Suprapubic skin (tissue), 4 donors: ENCODE measurements at regions not wholly inside any gene's neighbourhood (a gene's known extent, or its start where the extent isn't known, plus 50 kb on each side); places are given as distances from the start of the nearest gene placed in this dataset.

Source experiments
- DNase-seq, 2 donors: peaks; one replicate each; pipeline ENCODE4 v3.0.0-alpha.2; 2019; ENCODE audit warnings: low spot score in 2 of 2
- H3K27ac ChIP-seq: fragments of 200-600 bp; sonication (generic); one replicate; pipeline ENCODE4 v1.5.1; 2019
- H3K27me3 ChIP-seq: fragments of 200-600 bp; sonication (generic); one replicate; pipeline ENCODE4 v1.5.1; 2019
- H3K36me3 ChIP-seq: fragments of 200-600 bp; sonication (generic); one replicate; pipeline ENCODE4 v1.5.1; 2019
- H3K4me1 ChIP-seq: fragments of 200-600 bp; sonication (generic); one replicate; pipeline ENCODE4 v1.5.1; 2019
- H3K4me3 ChIP-seq: fragments of 200-600 bp; sonication (generic); one replicate; pipeline ENCODE4 v1.5.1; 2019; ENCODE audit warnings: mild to moderate bottlenecking
- H3K9me3 ChIP-seq: fragments of 200-600 bp; sonication (generic); one replicate; pipeline ENCODE4 v1.5.1; 2019
- CTCF ChIP-seq, 2 donors: fragments of 200-600 bp in 1 of 2; fragments of 450-650 bp in 1 of 2; sonication (generic) in 1 of 2; IDR thresholded peaks; one replicate each; pipeline ENCODE4 v1.5.1; 2016 to 2019; ENCODE audit warnings: antibody characterized with exemption in 2 of 2, mild to moderate bottlenecking in 1 of 2, moderate library complexity in 1 of 2
- EP300 ChIP-seq: sonication (generic); formaldehyde crosslinking; IDR thresholded peaks from one replicate; pipeline ENCODE4 v1.6.1; 2017; ENCODE audit warnings: antibody characterized with exemption
- POLR2A ChIP-seq, 2 donors: fragments of 450-650 bp; IDR thresholded peaks; one replicate each; pipeline ENCODE4 v1.6.1; 2017; ENCODE audit warnings: antibody characterized with exemption in 2 of 2, mild to moderate bottlenecking in 2 of 2, moderate library complexity in 2 of 2
- POLR2AphosphoS5 ChIP-seq, 3 donors: sonication (generic); formaldehyde crosslinking; IDR thresholded peaks; one replicate each; pipeline ENCODE4 v1.6.1; 2017; ENCODE audit warnings: antibody characterized with exemption in 3 of 3
- WGBS: methylation state at CpG from one replicate; pipeline ENCODE4 v1.1.5; 2018; 5-methylcytosine and 5-hydroxymethylcytosine counted together

GRCh38 chr18:35770376-35771014 is 189.0 kb downstream of the GALNT1 start:
- WGBS, result 70% methylated on average over 2 of the region's 5 CpGs

GRCh38 chr18:35771172-35771571 is 189.6 kb downstream of the GALNT1 start:
- Histone ChIP-seq H3K27me3 (no peaks in the 10 kb centered on the region), H3K4me1 (no peaks in the 10 kb centered on the region), H3K9me3 (no peaks in the 10 kb centered on the region), H3K27ac (no peak overlapping the region), H3K4me3 (no peak overlapping the region), H3K36me3 (no peaks in the 10 kb centered on the region)
- no peak for DNase-seq
- TF ChIP-seq POLR2A (IDR thresholded peaks at IDR 0.05) (no peak), POLR2AphosphoS5 (IDR thresholded peaks at IDR 0.05) (no peak), CTCF (IDR thresholded peaks at IDR 0.05) (no peak), EP300 (no peak)
- WGBS, result 88% methylated on average over 4 of the region's 4 CpGs

More at GRCh38 chr18:35770376-35771014, 189.0 kb downstream of the GALNT1 start:
- Histone ChIP-seq H3K4me3 (no peak overlapping the region), H3K9me3 (no peaks in the 10 kb centered on the region), H3K27me3 (no peaks in the 10 kb centered on the region), H3K4me1 (no peaks in the 10 kb centered on the region), H3K36me3 (no peaks in the 10 kb centered on the region), H3K27ac (no peak overlapping the region)
- no peak for DNase-seq
- TF ChIP-seq POLR2AphosphoS5 (IDR thresholded peaks at IDR 0.05) (no peak), CTCF (IDR thresholded peaks at IDR 0.05) (no peak), POLR2A (IDR thresholded peaks at IDR 0.05) (no peak), EP300 (no peak)

GRCh38 chr18:35775887-35776286 is 194.3 kb downstream of the GALNT1 start:
- no peak for TF ChIP-seq POLR2AphosphoS5 (IDR thresholded peaks at IDR 0.05)
- no peak for TF ChIP-seq POLR2A (IDR thresholded peaks at IDR 0.05)
- no peak for TF ChIP-seq EP300
- TF ChIP-seq CTCF (IDR thresholded peaks at IDR 0.05), result no peak
- H3K4me3 ChIP-seq, result no peak overlapping the region
- no peaks in the 10 kb centered on the region for H3K4me1 ChIP-seq
- no peak overlapping the region for H3K27ac ChIP-seq
- no peaks in the 10 kb centered on the region for H3K9me3 ChIP-seq
- 29% methylated on average over 2 of the region's 2 CpGs for WGBS
- DNase-seq, result no peak
- H3K36me3 ChIP-seq, result no peaks in the 10 kb centered on the region
- peaks cover 4% of the 10 kb centered on the region for H3K27me3 ChIP-seq

GRCh38 chr18:35776473-35776872 is 194.9 kb downstream of the GALNT1 start:
- Histone ChIP-seq H3K9me3 (no peaks in the 10 kb centered on the region), H3K36me3 (no peaks in the 10 kb centered on the region), H3K27me3 (peaks cover 4% of the 10 kb centered on the region), H3K27ac (no peak overlapping the region), H3K4me1 (no peaks in the 10 kb centered on the region), H3K4me3 (no peak overlapping the region)
- DNase-seq, result no peak
- WGBS, result 96% methylated on average over 2 of the region's 2 CpGs
- no peak for TF ChIP-seq POLR2A (IDR thresholded peaks at IDR 0.05)
- TF ChIP-seq CTCF (IDR thresholded peaks at IDR 0.05), result no peak
- no peak for TF ChIP-seq EP300
- TF ChIP-seq POLR2AphosphoS5 (IDR thresholded peaks at IDR 0.05), result no peak

- H3K27me3 ChIP-seq, result peaks cover 4% of the 10 kb centered on the region
- no peaks in the 10 kb centered on the region for H3K9me3 ChIP-seq
- H3K36me3 ChIP-seq, result no peaks in the 10 kb centered on the region
- no peak for DNase-seq
- H3K4me1 ChIP-seq, result no peaks in the 10 kb centered on the region
- WGBS, result 84% methylated on average over 4 of the region's 4 CpGs
- H3K4me3 ChIP-seq, result no peak overlapping the region
- H3K27ac ChIP-seq, result no peak overlapping the region
- TF ChIP-seq POLR2A (IDR thresholded peaks at IDR 0.05), result no peak
- no peak for TF ChIP-seq CTCF (IDR thresholded peaks at IDR 0.05)
- no peak for TF ChIP-seq POLR2AphosphoS5 (IDR thresholded peaks at IDR 0.05)
- TF ChIP-seq EP300, result no peak
Observed at GRCh38 chr18:35777039-35777438, 195.4 kb upstream of the RMP24 start.
